Astrocyte (in vitro differentiated cells and primary cell): ENCODE measurements at regions not wholly inside any gene's neighbourhood (a gene's known extent, or its start where the extent isn't known, plus 50 kb on each side); places are given as distances from the start of the nearest gene placed in this dataset.
A peak's percentile ranks its signal among the peaks of the same experiment; 100 is the strongest.

ENCODE experiments used
- DNase-seq: peaks from one replicate; pipeline ENCODE4 v3.0.0-alpha.2; 2010; ENCODE audit warnings: low read depth
- FAIRE-seq: peaks from 2 replicates; lab custom pipeline; 2011; peaks lifted over from hg19 to GRCh38; lab: Jason Lieb, UNC
- H2AFZ ChIP-seq: 2 replicates; pipeline ENCODE4 v1.6.0; 2012; ENCODE audit warnings: low read depth, low read length, inconsistent platforms
- H3K27ac ChIP-seq: 2 replicates; pipeline ENCODE4 v1.5.1; 2011; ENCODE audit warnings: low read depth, low read length, inconsistent platforms
- H3K27me3 ChIP-seq: 2 replicates; pipeline ENCODE4 v1.6.0; 2011; ENCODE audit warnings: low read length, inconsistent platforms; ENCODE audit not compliant: insufficient read depth
- H3K36me3 ChIP-seq: 2 replicates; pipeline ENCODE4 v1.5.1; 2011; ENCODE audit warnings: low read length, inconsistent platforms; ENCODE audit not compliant: insufficient read depth
- H3K4me1 ChIP-seq: 2 replicates; pipeline ENCODE4 v1.5.1; 2011; ENCODE audit warnings: low read length, inconsistent platforms; ENCODE audit not compliant: insufficient read depth
- H3K4me2 ChIP-seq: 2 replicates; pipeline ENCODE4 v1.6.0; 2012; ENCODE audit warnings: low read length, inconsistent platforms
- H3K4me3 ChIP-seq: 2 replicates; pipeline ENCODE4 v1.5.1; 2011; ENCODE audit warnings: low read depth, mild to moderate bottlenecking, low read length, inconsistent platforms; ENCODE audit not compliant: insufficient read depth
- H3K79me2 ChIP-seq: 2 replicates; pipeline ENCODE4 v1.6.0; 2012; ENCODE audit warnings: mild to moderate bottlenecking, low read length, inconsistent platforms; ENCODE audit not compliant: insufficient read depth
- H3K9ac ChIP-seq: 2 replicates; pipeline ENCODE4 v1.6.0; 2012; ENCODE audit warnings: mild to moderate bottlenecking, low read length, inconsistent platforms
- H3K9me3 ChIP-seq: 2 replicates; pipeline ENCODE4 v1.5.1; 2012; ENCODE audit warnings: low read depth, mild to moderate bottlenecking, low read length, inconsistent platforms; ENCODE audit not compliant: insufficient read depth
- H4K20me1 ChIP-seq: 2 replicates; pipeline ENCODE4 v1.6.0; 2012; ENCODE audit warnings: low read length, inconsistent platforms; ENCODE audit not compliant: insufficient read depth
- H3K27ac Mint-ChIP-seq: one replicate; pipeline ENCODE4 v1.8.0; 2021; ENCODE audit warnings: mild to moderate bottlenecking, mixed read lengths; ENCODE audit not compliant: unreplicated experiment
- H3K27me3 Mint-ChIP-seq: one replicate; pipeline ENCODE4 v1.8.0; 2021; ENCODE audit warnings: low read depth, mixed read lengths; ENCODE audit not compliant: unreplicated experiment
- H3K36me3 Mint-ChIP-seq: one replicate; pipeline ENCODE4 v1.8.0; 2021; ENCODE audit warnings: low read depth, mixed read lengths; ENCODE audit not compliant: unreplicated experiment
- H3K4me1 Mint-ChIP-seq: one replicate; pipeline ENCODE4 v1.8.0; 2021; ENCODE audit warnings: low read depth, mixed read lengths; ENCODE audit not compliant: unreplicated experiment
- H3K4me3 Mint-ChIP-seq: one replicate; pipeline ENCODE4 v1.8.0; 2021; ENCODE audit warnings: mild to moderate bottlenecking, moderate library complexity, mixed read lengths; ENCODE audit not compliant: unreplicated experiment
- H3K9me3 Mint-ChIP-seq: one replicate; pipeline ENCODE4 v1.8.0; 2021; ENCODE audit warnings: mild to moderate bottlenecking, mixed read lengths; ENCODE audit not compliant: unreplicated experiment
- EZH2 ChIP-seq: IDR thresholded peaks from 2 replicates; pipeline ENCODE4 v1.6.1; 2012; ENCODE audit warnings: mild to moderate bottlenecking, low read length, inconsistent platforms; ENCODE audit not compliant: insufficient read depth
- TF ChIP-seq, protein P1 (sequence below): IDR thresholded peaks from 2 replicates; pipeline ENCODE4 v1.5.1; 2011; ENCODE audit warnings: low read depth, mild to moderate bottlenecking, inconsistent platforms, low read length, moderate library complexity; ENCODE audit not compliant: insufficient read depth

DNA sequence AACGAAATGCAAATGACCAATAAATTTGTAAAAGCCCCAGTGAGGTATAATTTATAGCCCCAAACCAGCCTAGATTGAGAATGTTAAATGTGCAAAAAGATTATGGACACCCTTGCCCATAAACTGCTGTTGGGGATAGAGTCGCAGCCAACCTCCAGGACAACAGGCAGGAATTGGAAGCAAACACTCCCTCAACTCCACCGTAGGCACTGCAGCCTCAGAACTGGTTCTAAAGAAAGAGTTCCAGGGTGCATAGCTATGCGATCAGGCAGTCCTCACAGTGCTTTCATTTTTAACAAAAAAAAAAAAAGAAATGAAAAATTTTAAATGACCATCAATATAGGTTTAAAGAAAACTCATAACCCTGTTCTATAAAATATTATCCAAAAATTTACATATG is 86.2 kb downstream of the CXCL12 start:
- no peak overlapping the region for H3K4me3 Mint-ChIP-seq
- peak overlapping the region; percentile 21 for H3K27ac Mint-ChIP-seq
- no peaks in the 10 kb centered on the region for H3K36me3 ChIP-seq
- FAIRE-seq (no peak), DNase-seq (no peak)
- no peaks in the 10 kb centered on the region for H4K20me1 ChIP-seq
- H3K4me1 Mint-ChIP-seq, result peaks cover 7% of the 10 kb centered on the region
- no peaks in the 10 kb centered on the region for H3K27me3 ChIP-seq
- no peaks in the 10 kb centered on the region for H3K36me3 Mint-ChIP-seq
- H3K4me2 ChIP-seq, result no peak overlapping the region
- H3K27me3 Mint-ChIP-seq, result no peaks in the 10 kb centered on the region
- no peak overlapping the region for H3K9ac ChIP-seq
- TF ChIP-seq, protein P1, sequence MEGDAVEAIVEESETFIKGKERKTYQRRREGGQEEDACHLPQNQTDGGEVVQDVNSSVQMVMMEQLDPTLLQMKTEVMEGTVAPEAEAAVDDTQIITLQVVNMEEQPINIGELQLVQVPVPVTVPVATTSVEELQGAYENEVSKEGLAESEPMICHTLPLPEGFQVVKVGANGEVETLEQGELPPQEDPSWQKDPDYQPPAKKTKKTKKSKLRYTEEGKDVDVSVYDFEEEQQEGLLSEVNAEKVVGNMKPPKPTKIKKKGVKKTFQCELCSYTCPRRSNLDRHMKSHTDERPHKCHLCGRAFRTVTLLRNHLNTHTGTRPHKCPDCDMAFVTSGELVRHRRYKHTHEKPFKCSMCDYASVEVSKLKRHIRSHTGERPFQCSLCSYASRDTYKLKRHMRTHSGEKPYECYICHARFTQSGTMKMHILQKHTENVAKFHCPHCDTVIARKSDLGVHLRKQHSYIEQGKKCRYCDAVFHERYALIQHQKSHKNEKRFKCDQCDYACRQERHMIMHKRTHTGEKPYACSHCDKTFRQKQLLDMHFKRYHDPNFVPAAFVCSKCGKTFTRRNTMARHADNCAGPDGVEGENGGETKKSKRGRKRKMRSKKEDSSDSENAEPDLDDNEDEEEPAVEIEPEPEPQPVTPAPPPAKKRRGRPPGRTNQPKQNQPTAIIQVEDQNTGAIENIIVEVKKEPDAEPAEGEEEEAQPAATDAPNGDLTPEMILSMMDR, result no peak
- TF ChIP-seq EZH2, result no peak
- H3K79me2 ChIP-seq, result no peaks in the 10 kb centered on the region
- no peak overlapping the region for H3K27ac ChIP-seq
- peaks cover 22% of the 10 kb centered on the region for H3K4me1 ChIP-seq
- H3K4me3 ChIP-seq, result no peak overlapping the region
- H3K9me3 Mint-ChIP-seq, result no peaks in the 10 kb centered on the region
- H3K9me3 ChIP-seq, result no peaks in the 10 kb centered on the region
- H2AFZ ChIP-seq, result no peak overlapping the region

DNA sequence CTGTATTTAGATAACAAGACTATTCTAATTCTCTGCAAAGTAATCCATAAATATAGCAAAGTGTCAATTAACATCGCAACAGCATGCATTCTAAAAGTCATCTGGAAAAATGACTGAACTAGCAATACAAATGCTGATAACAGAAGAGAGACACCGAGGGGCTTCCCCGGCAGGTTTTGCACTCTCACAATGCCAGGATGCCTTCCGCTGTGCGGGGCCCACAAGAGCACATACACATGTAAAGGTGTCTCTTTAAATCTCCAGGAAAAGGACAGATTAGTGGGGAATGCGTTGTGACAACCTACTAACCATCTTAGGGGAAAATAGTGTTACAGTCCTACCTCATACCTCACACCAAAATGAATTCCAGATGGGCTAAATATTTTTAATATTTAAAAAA is 86.9 kb downstream of the CXCL12 start:
- no peak for FAIRE-seq
- H3K9me3 ChIP-seq, result no peaks in the 10 kb centered on the region
- no peaks in the 10 kb centered on the region for H4K20me1 ChIP-seq
- no peak overlapping the region for H3K27ac ChIP-seq
- no peaks in the 10 kb centered on the region for H3K27me3 ChIP-seq
- H3K27ac Mint-ChIP-seq, result no peak overlapping the region
- H3K4me1 Mint-ChIP-seq, result peaks cover 7% of the 10 kb centered on the region
- no peaks in the 10 kb centered on the region for H3K36me3 Mint-ChIP-seq
- no peak overlapping the region for H3K4me2 ChIP-seq
- no peak overlapping the region for H3K9ac ChIP-seq
- DNase-seq, result no peak
- no peak overlapping the region for H3K4me3 ChIP-seq
- H3K9me3 Mint-ChIP-seq, result no peaks in the 10 kb centered on the region
- TF ChIP-seq, protein P1, result no peak
- TF ChIP-seq EZH2, result no peak
- H2AFZ ChIP-seq, result no peak overlapping the region
- H3K4me1 ChIP-seq, result peaks cover 22% of the 10 kb centered on the region
- no peaks in the 10 kb centered on the region for H3K36me3 ChIP-seq
- no peaks in the 10 kb centered on the region for H3K79me2 ChIP-seq
- no peaks in the 10 kb centered on the region for H3K27me3 Mint-ChIP-seq
- H3K4me3 Mint-ChIP-seq, result no peak overlapping the region

- H3K9me3 Mint-ChIP-seq, result no peaks in the 10 kb centered on the region
- peaks cover 6% of the 10 kb centered on the region for H3K4me1 Mint-ChIP-seq
These were observed 89.2 kb downstream of the CXCL12 start for GRCh38 chr10:44295644-44296241.

More at GRCh38 chr10:44295644-44296241, 89.2 kb downstream of the CXCL12 start:
- Mint-ChIP-seq H3K27me3 (peaks cover 3% of the 10 kb centered on the region), H3K36me3 (no peaks in the 10 kb centered on the region), H3K27ac (no peak overlapping the region), H3K4me3 (no peak overlapping the region)
- Histone ChIP-seq H3K9me3 (no peaks in the 10 kb centered on the region), H3K4me3 (no peak overlapping the region), H3K4me1 (peaks cover 12% of the 10 kb centered on the region), H2AFZ (no peak overlapping the region), H3K4me2 (no peak overlapping the region), H3K79me2 (no peaks in the 10 kb centered on the region), H4K20me1 (no peaks in the 10 kb centered on the region), H3K27me3 (no peaks in the 10 kb centered on the region), H3K9ac (no peak overlapping the region), H3K27ac (no peak overlapping the region), H3K36me3 (no peaks in the 10 kb centered on the region)
- DNase-seq (peak; percentile 90), FAIRE-seq (peak; percentile 13)
- TF ChIP-seq, protein P1, result no peak
- TF ChIP-seq EZH2, result no peak
